OCI-LY7 (cell line): ENCODE measurements at regions not wholly inside any gene's neighbourhood (a gene's known extent, or its start where the extent isn't known, plus 50 kb on each side); places are given as distances from the start of the nearest gene placed in this dataset.

Experiments
- BruUV-seq: library from RNA; stranded (reverse); fragments of 400-500 nt; replicated peaks from 2 replicates; lab custom pipeline; 2021; lab: Mats Ljungman, UMichigan
- CTCF ChIA-PET: fragments of 300-600 bp; sonication (Branson Sonifier 250); formaldehyde crosslinking; loops from one replicate; lab custom pipeline; 2022; ENCODE audit warnings: antibody characterized with exemption; ENCODE audit not compliant: unreplicated experiment; lab: Charles Lee
- POLR2A ChIA-PET: fragments of 300-600 bp; sonication (Branson Sonifier 250); formaldehyde crosslinking; loops from one replicate; lab custom pipeline; 2022; ENCODE audit warnings: antibody characterized with exemption; lab: Charles Lee
- DNase-seq: peaks from one replicate; pipeline ENCODE4 v3.0.0-alpha.2; 2015; ENCODE audit warnings: low spot score
- H2AFZ ChIP-seq: fragments of 200-600 bp; sonication (generic), shearing (Covaris generic); 2 replicates; pipeline ENCODE4 v1.6.1; 2014; ENCODE audit warnings: mild to moderate bottlenecking, antibody characterized with exemption, low read length, moderate library complexity
- H3K27ac ChIP-seq: fragments of 200-600 bp; sonication (generic); 2 replicates; pipeline ENCODE4 v1.5.1; 2014; ENCODE audit warnings: mixed run types, low read depth, mild to moderate bottlenecking, moderate library complexity, low read length, inconsistent platforms; ENCODE audit not compliant: poor library complexity, severe bottlenecking
- H3K36me3 ChIP-seq: fragments of 200-600 bp; sonication (generic); 2 replicates; pipeline ENCODE4 v1.6.1; 2014; ENCODE audit warnings: mild to moderate bottlenecking, antibody characterized with exemption, low read length, moderate library complexity, mixed read lengths; ENCODE audit not compliant: insufficient read depth
- H3K4me1 ChIP-seq: fragments of 200-600 bp; sonication (generic); 2 replicates; pipeline ENCODE4 v1.5.1; 2014; ENCODE audit warnings: mild to moderate bottlenecking, low read length; ENCODE audit not compliant: insufficient read depth, poor library complexity, severe bottlenecking
- H3K4me2 ChIP-seq: fragments of 200-600 bp; sonication (generic); 2 replicates; pipeline ENCODE4 v1.6.1; 2014; ENCODE audit warnings: mild to moderate bottlenecking, low read length
- H3K4me3 ChIP-seq: fragments of 200-600 bp; sonication (generic); 2 replicates; pipeline ENCODE4 v1.5.1; 2014; ENCODE audit warnings: mild to moderate bottlenecking, low read depth, low read length; ENCODE audit not compliant: poor library complexity, severe bottlenecking
- H3K79me2 ChIP-seq: fragments of 200-600 bp; sonication (generic); 2 replicates; pipeline ENCODE4 v1.6.1; 2016; ENCODE audit warnings: low read depth, mild to moderate bottlenecking, low read length, moderate library complexity, mixed read lengths; ENCODE audit not compliant: insufficient read depth
- H3K9me2 ChIP-seq: fragments of 200-600 bp; sonication (generic); 2 replicates; pipeline ENCODE4 v1.6.1; 2016; ENCODE audit warnings: mild to moderate bottlenecking, low read length, mixed read lengths; ENCODE audit not compliant: insufficient read depth
- H3K9me3 ChIP-seq: fragments of 200-600 bp; sonication (generic); 2 replicates; pipeline ENCODE4 v1.6.1; 2014; ENCODE audit warnings: mild to moderate bottlenecking, mixed run types, low read length, mixed read lengths
- H4K20me1 ChIP-seq: fragments of 200-600 bp; sonication (generic); 2 replicates; pipeline ENCODE4 v1.6.1; 2014; ENCODE audit warnings: mild to moderate bottlenecking, antibody characterized with exemption, low read length, moderate library complexity, mixed read lengths; ENCODE audit not compliant: insufficient read depth
- EZH2phosphoT487 ChIP-seq: fragments of 200-600 bp; sonication (generic); IDR thresholded peaks from 2 replicates; pipeline ENCODE4 v1.6.1; 2018; ENCODE audit warnings: low read depth, borderline replicate concordance, mild to moderate bottlenecking, mixed run types, antibody characterized with exemption, low read length, moderate library complexity, mixed read lengths
- intact Hi-C: fragments of 100-400 bp; cut with micrococcal nuclease; formaldehyde crosslinking; loops from one replicate; pipeline ENCODE4 v1.10.0; 2022; ENCODE audit not compliant: unreplicated experiment
- TF ChIP-seq, protein P1 (sequence below): fragments of 200-600 bp; sonication (generic); conservative IDR thresholded peaks from 2 replicates; pipeline ENCODE4 v1.5.1; 2014; ENCODE audit warnings: mild to moderate bottlenecking, antibody characterized with exemption, low read length, moderate library complexity, mixed read lengths

DNA sequence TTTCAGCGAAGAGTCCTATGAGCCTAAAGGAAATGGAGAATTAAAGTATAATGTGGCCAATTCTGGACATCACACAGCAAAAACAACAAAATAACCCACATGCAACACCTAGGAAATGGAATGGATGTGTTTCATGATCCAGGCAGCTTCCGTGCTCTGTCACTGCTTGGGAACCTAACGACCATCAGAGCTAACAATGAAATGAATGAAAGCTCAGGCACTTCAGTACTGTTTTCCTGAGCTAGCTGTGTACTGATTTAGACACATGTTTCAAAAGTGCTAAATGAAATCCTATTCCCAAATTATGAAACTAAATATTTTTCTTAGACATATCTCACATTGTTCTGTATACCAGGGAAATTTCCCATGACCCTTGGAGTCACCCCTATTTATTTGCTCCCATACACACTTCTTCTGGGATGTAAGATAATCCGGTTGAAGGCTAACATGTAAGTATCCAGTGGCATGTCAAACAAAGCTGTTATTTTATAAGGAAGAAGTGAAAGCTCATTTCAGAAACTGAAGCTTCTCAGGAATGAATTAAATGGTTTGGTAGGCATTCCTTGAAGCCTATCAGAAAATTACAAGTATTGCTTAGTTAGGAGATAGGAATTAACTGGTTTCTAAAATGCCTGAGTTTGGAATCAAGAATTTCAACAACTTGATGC lies 108.5 kb upstream of the RND3 start:
- TF ChIP-seq, protein P1, sequence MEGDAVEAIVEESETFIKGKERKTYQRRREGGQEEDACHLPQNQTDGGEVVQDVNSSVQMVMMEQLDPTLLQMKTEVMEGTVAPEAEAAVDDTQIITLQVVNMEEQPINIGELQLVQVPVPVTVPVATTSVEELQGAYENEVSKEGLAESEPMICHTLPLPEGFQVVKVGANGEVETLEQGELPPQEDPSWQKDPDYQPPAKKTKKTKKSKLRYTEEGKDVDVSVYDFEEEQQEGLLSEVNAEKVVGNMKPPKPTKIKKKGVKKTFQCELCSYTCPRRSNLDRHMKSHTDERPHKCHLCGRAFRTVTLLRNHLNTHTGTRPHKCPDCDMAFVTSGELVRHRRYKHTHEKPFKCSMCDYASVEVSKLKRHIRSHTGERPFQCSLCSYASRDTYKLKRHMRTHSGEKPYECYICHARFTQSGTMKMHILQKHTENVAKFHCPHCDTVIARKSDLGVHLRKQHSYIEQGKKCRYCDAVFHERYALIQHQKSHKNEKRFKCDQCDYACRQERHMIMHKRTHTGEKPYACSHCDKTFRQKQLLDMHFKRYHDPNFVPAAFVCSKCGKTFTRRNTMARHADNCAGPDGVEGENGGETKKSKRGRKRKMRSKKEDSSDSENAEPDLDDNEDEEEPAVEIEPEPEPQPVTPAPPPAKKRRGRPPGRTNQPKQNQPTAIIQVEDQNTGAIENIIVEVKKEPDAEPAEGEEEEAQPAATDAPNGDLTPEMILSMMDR: no peak
- TF ChIP-seq EZH2phosphoT487: no peak
- no peaks in the 10 kb centered on the region for H3K9me2 ChIP-seq
- H3K36me3 ChIP-seq: no peaks in the 10 kb centered on the region
- no peak overlapping the region for H3K4me2 ChIP-seq
- no TSS peak for BruUV-seq
- H3K9me3 ChIP-seq: no peaks in the 10 kb centered on the region
- no peaks in the 10 kb centered on the region for H3K4me1 ChIP-seq
- no peak for DNase-seq
- intact Hi-C loops: no loop called here
- H4K20me1 ChIP-seq: no peaks in the 10 kb centered on the region
- no peaks in the 10 kb centered on the region for H3K79me2 ChIP-seq
- H3K27ac ChIP-seq: no peak overlapping the region
- no peak overlapping the region for H3K4me3 ChIP-seq
- H2AFZ ChIP-seq: no peak overlapping the region
- POLR2A ChIA-PET: interaction anchor here (0.5 to 0.7 kb wide), 4 partner anchors 13 to 1332 kb away, joined by 3 to 9 read pairs (median 5); no protein-coding TSS in a partner anchor
- CTCF ChIA-PET: no interaction called here

DNA sequence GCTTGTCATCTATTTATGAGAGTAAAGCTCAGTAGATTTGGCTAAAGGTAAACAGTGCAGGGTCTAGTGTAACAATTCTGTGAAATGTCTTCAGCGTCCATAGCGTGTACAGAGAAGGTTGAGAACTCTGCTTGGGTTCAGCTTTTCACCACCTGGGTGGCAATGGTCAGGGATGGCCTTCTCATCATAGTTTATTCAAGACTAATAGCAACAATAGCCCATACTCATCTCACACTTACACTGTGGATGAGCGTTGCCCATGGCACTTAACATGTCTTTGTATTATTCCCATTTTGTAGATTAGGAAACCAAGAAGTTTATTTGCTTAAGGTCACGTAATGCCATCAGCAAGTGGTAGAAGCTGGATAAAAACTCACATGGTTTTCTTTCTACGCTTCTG lies 106.8 kb upstream of the RND3 start:
- TF ChIP-seq EZH2phosphoT487: no peak
- TF ChIP-seq, protein P1: no peak
- DNase-seq: no peak
- Histone ChIP-seq H3K36me3 (no peaks in the 10 kb centered on the region), H3K4me3 (no peak overlapping the region), H3K4me1 (no peaks in the 10 kb centered on the region), H3K9me2 (no peaks in the 10 kb centered on the region), H3K4me2 (no peak overlapping the region), H3K9me3 (no peaks in the 10 kb centered on the region), H2AFZ (no peak overlapping the region), H3K79me2 (no peaks in the 10 kb centered on the region), H3K27ac (no peak overlapping the region), H4K20me1 (no peaks in the 10 kb centered on the region)
- CTCF ChIA-PET: no interaction called here
- POLR2A ChIA-PET: interaction anchor here (1.0 kb wide), 1 partner anchor 41 kb away, joined by 3 read pairs; no protein-coding TSS in a partner anchor
- BruUV-seq: no TSS peak
- intact Hi-C loops: no loop called here
